H1 (cell line): ENCODE measurements at regions not wholly inside any gene's neighbourhood (a gene's known extent, or its start where the extent isn't known, plus 50 kb on each side); places are given as distances from the start of the nearest gene placed in this dataset.

ENCODE experiments used
- CBX8 ChIP-seq: fragments of 300-800, 300-1000 bp; sonication (generic); IDR thresholded peaks from 2 replicates; pipeline ENCODE4 v1.7.1; 2016; ENCODE audit warnings: low read depth, low read length, borderline replicate concordance
- CHD7 ChIP-seq: fragments of 300-600 bp; sonication (generic); IDR thresholded peaks from 2 replicates; pipeline ENCODE4 v1.7.1; 2012; ENCODE audit warnings: low read length, moderate library complexity, mild to moderate bottlenecking, inconsistent platforms; ENCODE audit not compliant: insufficient replicate concordance
- EGR1 ChIP-seq: IDR thresholded peaks from 2 replicates; pipeline ENCODE4 v1.6.1; 2011; ENCODE audit warnings: low read depth, low read length, borderline replicate concordance
- GTF2F1 ChIP-seq: IDR thresholded peaks from 2 replicates; pipeline ENCODE4 v1.6.1; 2012; ENCODE audit warnings: low read depth, low read length, improper control_type of control experiment, borderline replicate concordance
- KDM4A ChIP-seq: IDR thresholded peaks from one replicate; pipeline ENCODE4 v1.7.1; 2012; ENCODE audit warnings: low read depth, mild to moderate bottlenecking, moderate library complexity, low read length, inconsistent platforms; ENCODE audit not compliant: severe bottlenecking
- RAD21 ChIP-seq, 2 experiments: IDR thresholded peaks in 1 of 2; conservative IDR thresholded peaks in 1 of 2; 2 replicates each; pipeline ENCODE4 v1.6.1; 2011; ENCODE audit warnings: low read depth in 2 of 2, low read length in 2 of 2, improper control_type of control experiment in 1 of 2, inconsistent platforms in 1 of 2, mild to moderate bottlenecking in 1 of 2, moderate library complexity in 1 of 2
- RFX5 ChIP-seq: IDR thresholded peaks from 2 replicates; pipeline ENCODE4 v1.6.1; 2011; ENCODE audit warnings: low read depth, low read length, improper control_type of control experiment, borderline replicate concordance
- RXRA ChIP-seq: IDR thresholded peaks from 2 replicates; pipeline ENCODE4 v1.6.1; 2011; ENCODE audit warnings: low read depth, mild to moderate bottlenecking, low read length, moderate library complexity; ENCODE audit not compliant: insufficient read depth
- SIN3A ChIP-seq, 2 experiments: IDR thresholded peaks in 1 of 2; conservative IDR thresholded peaks in 1 of 2; 2 replicates each; pipeline ENCODE4 v1.6.1; 2011 to 2012; ENCODE audit warnings: low read length in 2 of 2, improper control_type of control experiment in 1 of 2, low read depth in 1 of 2, mild to moderate bottlenecking in 1 of 2
- SIRT6 ChIP-seq: IDR thresholded peaks from one replicate; pipeline ENCODE4 v1.7.1; 2012; ENCODE audit warnings: low read length, inconsistent platforms
- SP1 ChIP-seq: IDR thresholded peaks from 2 replicates; pipeline ENCODE4 v1.6.1; 2011; ENCODE audit warnings: low read depth, low read length
- TAF1 ChIP-seq: IDR thresholded peaks from 2 replicates; pipeline ENCODE4 v1.6.1; 2011; ENCODE audit warnings: mild to moderate bottlenecking, low read depth, low read length

DNA sequence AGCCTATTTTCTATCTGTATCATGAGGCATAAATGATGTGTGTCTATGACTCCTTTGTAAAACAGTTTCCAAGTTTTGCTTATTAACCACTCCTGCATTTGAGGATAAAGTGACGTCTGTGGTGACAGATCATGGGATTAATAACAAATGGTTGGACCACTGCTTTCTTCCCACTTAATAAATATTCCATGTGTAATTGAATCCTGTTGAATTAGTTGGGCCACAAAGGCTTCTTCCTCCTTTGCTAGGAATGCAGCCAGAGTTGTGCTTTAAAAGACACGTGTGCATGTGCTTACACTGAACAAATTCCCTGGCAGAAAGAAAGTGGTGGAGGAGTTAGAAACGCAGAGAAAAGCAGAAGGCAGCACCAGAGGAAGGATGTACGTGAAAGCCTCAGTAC, 150.2 kb downstream of the ACTBL2 start (continued):
- TF ChIP-seq CHD7 (no peak), SP1 (no peak), RXRA (no peak), GTF2F1 (no peak), RAD21 (IDR thresholded peaks at IDR 0.05 in 1 of 2, conservative IDR thresholded peaks at IDR 0.05 in 1 of 2; ENCODE audit: low read depth in 2 of 2, low read length in 2 of 2) (no peak), CBX8 (no peak), RFX5 (no peak), KDM4A (no peak), TAF1 (no peak), EGR1 (no peak), SIN3A (conservative IDR thresholded peaks at IDR 0.05 in 1 of 2, IDR thresholded peaks at IDR 0.05 in 1 of 2; ENCODE audit: low read depth in 1 of 2, low read length in 2 of 2) (no peak), SIRT6 (no peak)
